LNCaP clone FGC (cell line): ENCODE measurements at regions not wholly inside any gene's neighbourhood (a gene's known extent, or its start where the extent isn't known, plus 50 kb on each side); places are given as distances from the start of the nearest gene placed in this dataset.

Source experiments
- DNase-seq: peaks from one replicate; pipeline ENCODE4 v3.0.0-alpha.2; 2011; ENCODE audit warnings: low read depth
- H3K4me3 ChIP-seq: 2 replicates; pipeline ENCODE4 v1.5.1; 2011; ENCODE audit warnings: mild to moderate bottlenecking, low read depth, low read length, control low read depth
- CTCF ChIP-seq: IDR thresholded peaks from 2 replicates; pipeline ENCODE4 v1.5.1; 2012; ENCODE audit warnings: mild to moderate bottlenecking; ENCODE audit not compliant: control insufficient read depth, insufficient read depth; ENCODE audit errors: extremely low read depth

- DNase-seq: no peak
- H3K4me3 ChIP-seq: no peak overlapping the region
- no peak for TF ChIP-seq CTCF
Observed at GRCh38 chr5:54765165-54766028, 220.0 kb downstream of the ESM1 start.

GRCh38 chr5:54764102-54765090 is 221.0 kb downstream of the ESM1 start:
- no peak for DNase-seq
- TF ChIP-seq CTCF: no peak
- no peak overlapping the region for H3K4me3 ChIP-seq

- H3K4me3 ChIP-seq: no peak overlapping the region
- TF ChIP-seq CTCF: no peak
- no peak for DNase-seq
Observed at GRCh38 chr5:54761213-54761701, 224.1 kb downstream of the ESM1 start.

- TF ChIP-seq CTCF: no peak
- DNase-seq: no peak
- H3K4me3 ChIP-seq: no peak overlapping the region
Observed at GRCh38 chr5:54760182-54760935, 225.0 kb downstream of the ESM1 start.

GRCh38 chr5:54758038-54758437 is 227.4 kb downstream of the ESM1 start:
- no peak for TF ChIP-seq CTCF
- no peak for DNase-seq

GRCh38 chr5:54757541-54757940 is 227.9 kb downstream of the ESM1 start:
- no peak for DNase-seq
- no peak for TF ChIP-seq CTCF

More at GRCh38 chr5:54758038-54758437, 227.4 kb downstream of the ESM1 start:
- H3K4me3 ChIP-seq: no peak overlapping the region

More at GRCh38 chr5:54757541-54757940, 227.9 kb downstream of the ESM1 start:
- no peak overlapping the region for H3K4me3 ChIP-seq
